Activated CD8-positive, alpha-beta memory T cell treated with anti-CD3 and anti-CD28 coated beads for 36 hours (primary cell): ENCODE measurements at regions not wholly inside any gene's neighbourhood (a gene's known extent, or its start where the extent isn't known, plus 50 kb on each side); places are given as distances from the start of the nearest gene placed in this dataset.
"Not testable (repeated sequence)": the region's sequence is repeated elsewhere in the genome, so short reads cannot be mapped to it uniquely, and the experiment has no call there.

Source experiments
- CTCF ChIA-PET: fragments of 350-600 bp; sonication (Branson Sonifier 250); formaldehyde crosslinking; loops from one replicate; lab custom pipeline; 2021; ENCODE audit warnings: antibody characterized with exemption; lab: Charles Lee
- POLR2A ChIA-PET: fragments of 350-600 bp; sonication (Branson Sonifier 250); formaldehyde crosslinking; loops from one replicate; lab custom pipeline; 2021; ENCODE audit warnings: antibody characterized with exemption; lab: Charles Lee

DNA sequence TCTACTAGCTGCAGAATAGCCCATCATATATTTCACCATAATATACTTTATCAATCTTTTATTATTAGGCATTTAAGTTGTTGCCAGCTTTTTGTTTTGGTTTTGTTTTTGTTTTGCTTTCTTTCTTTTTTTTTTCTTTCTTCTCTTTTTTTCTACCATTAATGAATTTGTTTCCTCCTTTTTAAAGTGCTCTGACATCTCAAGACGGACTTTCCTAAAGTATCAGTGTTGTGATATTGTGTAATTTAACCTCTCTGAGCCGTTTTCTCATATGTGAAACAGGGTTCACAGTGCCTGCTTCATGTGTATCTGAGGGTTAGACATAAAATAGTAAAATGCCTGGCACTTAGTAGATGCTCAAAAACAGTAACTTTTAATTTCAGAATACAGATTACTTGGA lies 109.5 kb upstream of the IL12A start:
- CTCF ChIA-PET = no interaction called here

DNA sequence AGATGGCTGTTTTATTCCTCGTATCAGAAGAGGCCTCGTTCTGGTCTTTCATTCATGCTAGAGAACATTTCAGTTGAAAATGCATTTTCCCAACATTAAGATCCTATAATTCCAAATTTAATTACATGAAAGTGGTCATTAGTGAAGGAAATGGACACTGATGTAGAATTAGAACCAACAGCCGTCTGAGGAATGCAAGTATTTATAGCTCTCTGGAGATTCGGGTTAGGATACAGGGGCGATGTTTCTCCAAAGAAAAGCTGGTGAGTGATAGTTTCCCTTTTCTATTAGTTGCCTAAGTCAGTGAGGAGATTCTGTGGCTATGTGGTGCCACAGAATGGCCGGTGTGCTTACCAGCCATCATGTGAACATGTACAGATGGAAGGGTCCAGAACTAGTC lies 109.0 kb upstream of the IL12A start:
- CTCF ChIA-PET = no interaction called here
- POLR2A ChIA-PET = no interaction called here

More for the DNA sequence above, 109.5 kb upstream of the IL12A start:
- POLR2A ChIA-PET = no interaction called here

DNA sequence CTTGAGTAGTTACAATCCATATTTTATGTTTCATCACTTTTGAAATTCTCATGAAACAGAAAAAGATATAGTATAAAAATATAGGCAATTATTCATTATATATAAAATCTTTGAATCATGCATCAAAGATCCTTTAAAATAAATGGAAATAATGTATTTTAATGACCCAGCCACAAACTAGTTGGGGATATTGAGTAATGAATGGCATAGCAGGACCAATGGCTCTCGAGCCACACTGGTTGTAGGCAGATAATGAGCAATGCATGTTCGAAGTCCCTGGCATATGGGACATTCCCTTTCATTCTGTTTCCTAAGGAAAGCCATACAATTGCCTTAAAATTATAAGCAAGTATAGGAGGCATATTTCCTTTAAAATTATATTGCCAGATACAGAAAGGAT lies 107.4 kb upstream of the IL12A start:
- ChIA-PET POLR2A (no interaction called here), CTCF (no interaction called here)

DNA sequence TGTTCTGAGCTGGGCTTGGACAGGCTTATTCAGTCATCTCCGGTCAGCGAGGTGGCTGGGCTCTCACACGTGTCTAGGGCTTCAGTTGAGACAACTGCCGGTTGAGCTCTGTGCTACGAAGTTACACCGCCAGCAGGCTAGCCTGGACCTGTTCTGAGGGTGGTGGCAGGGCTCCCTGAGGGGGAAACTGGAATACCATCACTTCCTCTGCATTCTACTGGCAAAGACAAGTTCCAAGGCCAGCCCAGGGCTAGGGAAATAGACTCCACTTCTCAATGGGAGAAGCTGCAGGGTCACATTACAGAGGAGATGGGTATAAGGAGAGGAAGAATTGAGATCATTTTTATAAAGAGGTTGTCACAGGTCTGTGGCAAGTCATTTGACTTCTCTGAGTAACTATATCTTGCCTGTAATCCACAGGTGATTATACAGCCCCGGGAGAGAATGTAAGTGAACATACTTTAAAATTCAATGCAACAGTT lies 106.8 kb upstream of the IL12A start:
- CTCF ChIA-PET = no interaction called here
- POLR2A ChIA-PET = no interaction called here

DNA sequence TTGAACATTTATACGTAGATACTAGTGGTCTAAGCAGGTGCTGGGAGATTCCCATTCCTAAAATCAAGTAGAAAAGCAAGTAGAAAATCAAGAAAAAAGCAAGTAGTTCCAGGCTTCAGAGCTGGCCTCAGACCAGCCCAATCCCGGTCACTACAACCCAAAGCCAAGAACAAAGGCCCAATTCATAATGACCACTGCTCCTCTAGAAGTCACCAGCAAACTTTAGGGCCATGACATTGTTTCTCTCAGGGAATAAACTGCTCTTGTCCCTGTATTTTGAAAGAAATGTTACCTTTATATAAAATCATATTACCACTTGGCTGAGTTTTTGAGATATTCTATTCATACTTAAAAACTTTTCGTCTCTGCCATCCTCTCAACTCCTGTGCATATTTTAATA lies 106.3 kb upstream of the IL12A start:
- ChIA-PET CTCF (no interaction called here), POLR2A (no interaction called here)

DNA sequence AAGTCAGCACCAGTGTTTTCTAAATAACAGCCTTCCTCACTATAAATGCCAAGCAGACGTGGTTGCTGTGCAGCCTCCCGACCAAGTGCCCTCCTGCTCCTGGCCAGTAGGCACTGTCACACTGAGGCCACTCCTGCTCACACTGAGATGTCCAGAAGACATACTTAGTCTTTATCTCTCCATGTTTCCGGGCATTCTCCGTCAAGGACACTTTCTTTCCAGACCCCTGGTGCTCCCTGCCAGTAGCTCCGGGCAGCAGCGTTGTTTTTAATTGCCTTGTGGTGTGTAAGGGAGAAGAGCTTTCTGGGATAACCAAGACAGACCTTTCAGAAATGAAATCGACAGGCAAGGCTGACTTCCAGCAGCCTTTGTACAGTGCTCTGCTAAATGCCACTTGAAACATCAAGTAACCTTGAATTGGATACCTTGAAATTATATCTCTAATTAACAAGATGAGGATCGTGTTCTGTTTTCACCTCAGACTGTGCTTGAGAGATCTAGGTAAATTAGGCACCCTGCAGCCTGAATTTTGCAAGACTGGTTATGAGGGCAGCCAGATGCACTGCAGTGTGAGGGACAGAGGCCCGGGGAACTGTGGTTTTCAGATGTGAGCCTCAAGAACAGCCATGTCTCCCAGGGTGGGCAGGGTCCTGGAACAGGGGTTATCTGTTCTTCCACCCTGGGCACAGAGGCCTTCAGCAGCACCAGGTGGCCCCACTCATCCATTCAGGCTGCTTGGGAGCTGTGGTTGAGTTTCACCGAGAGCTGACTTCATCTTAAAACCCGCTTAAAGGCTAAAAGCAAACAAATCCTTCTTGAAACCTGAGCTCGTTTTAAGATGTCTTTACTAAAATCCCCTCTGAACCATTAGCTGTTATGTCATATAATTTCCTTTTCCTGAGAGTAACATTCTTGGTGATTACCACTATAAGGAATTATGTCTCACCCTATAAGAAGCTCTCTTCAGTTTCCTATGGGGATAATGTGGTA lies 105.5 kb upstream of the IL12A start:
- ChIA-PET CTCF (interaction anchor here (2.1 kb wide), 1 partner anchor 123 kb away, joined by 7 read pairs; no protein-coding TSS in a partner anchor), POLR2A (no interaction called here)

DNA sequence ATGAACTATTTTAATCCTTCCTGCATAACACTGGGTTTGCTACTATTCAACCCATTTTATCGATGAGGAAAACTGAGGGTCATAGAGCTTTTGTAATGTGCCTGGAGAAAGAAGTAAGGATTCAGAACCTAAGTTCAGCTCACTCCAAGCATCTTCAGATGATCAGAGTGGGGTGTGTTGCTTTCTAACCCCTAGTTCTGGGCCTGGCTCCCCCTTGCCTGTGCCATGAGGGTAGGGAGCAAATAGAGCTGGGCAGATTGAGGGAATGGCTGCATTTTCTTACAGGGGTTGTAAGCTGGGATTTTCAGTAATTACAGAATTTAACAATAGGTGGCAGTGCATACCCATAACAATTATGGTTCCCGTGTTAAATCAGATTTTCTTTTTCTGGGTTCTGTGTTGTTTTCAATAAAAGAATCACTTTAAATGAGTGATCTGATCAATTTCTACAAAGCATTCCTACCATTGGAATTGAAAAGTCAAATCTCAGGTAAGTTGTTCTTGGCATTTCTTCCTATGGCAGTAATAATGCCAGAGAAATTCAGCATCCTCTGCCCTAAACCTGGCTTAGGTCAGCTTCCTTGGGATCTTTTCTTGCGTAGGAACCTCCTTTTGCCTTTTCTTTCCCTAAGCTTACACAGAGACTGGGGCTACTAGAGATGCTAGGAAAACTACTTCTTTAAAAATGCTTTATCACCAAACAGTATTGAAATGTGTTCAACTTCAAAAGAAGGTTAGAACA lies 103.8 kb upstream of the IL12A start:
- POLR2A ChIA-PET = no interaction called here
- CTCF ChIA-PET = interaction anchor here (0.8 to 2.1 kb wide), 3 partner anchors 104 to 529 kb away, joined by 3 to 7 read pairs (median 3); no protein-coding TSS in a partner anchor

DNA sequence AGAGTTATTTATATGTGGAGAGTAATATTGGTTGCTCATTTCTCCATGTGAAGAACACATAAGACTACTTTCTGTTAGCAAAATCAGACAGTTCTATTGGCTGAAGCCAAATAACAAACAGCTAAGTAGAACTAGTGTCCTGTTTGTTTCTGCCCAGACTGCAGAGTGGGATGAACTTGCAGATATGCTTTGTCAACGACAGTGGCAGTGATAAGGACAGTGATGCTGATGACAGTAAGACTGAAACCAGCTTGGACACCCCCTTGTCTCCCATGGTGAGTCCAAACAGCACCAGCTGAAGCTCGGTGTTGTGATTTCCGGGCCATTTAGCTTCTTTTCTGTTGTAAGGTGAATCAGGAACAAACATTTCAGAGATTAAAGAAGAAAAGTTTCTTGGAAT lies 102.6 kb upstream of the IL12A start:
- CTCF ChIA-PET = interaction anchor here (1.1 kb wide), 1 partner anchor 10 kb away, joined by 3 read pairs; no protein-coding TSS in a partner anchor
- POLR2A ChIA-PET = no interaction called here

DNA sequence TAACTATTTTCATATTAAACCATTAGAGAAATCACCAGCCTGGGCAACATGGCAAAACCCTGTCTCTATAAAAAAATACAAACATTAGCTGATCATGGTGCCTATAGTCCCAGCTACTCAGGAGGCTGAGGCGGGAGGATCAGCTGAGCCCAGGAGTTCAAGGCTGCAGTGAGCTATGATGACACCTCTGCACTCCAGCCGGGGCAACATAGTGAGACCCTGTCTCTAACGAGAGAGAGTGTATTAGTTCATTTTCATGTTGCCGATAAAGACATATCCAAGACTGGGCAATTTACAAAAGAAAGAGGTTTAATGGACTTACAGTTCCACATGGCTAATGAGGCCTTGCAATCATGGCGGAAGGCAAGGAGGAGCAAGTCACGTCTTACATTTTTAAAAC lies 102.1 kb upstream of the IL12A start:
- CTCF ChIA-PET = interaction anchor here (1.1 kb wide), 1 partner anchor 9 kb away, joined by 3 read pairs; no protein-coding TSS in a partner anchor
- POLR2A ChIA-PET = not testable (repeated sequence)

DNA sequence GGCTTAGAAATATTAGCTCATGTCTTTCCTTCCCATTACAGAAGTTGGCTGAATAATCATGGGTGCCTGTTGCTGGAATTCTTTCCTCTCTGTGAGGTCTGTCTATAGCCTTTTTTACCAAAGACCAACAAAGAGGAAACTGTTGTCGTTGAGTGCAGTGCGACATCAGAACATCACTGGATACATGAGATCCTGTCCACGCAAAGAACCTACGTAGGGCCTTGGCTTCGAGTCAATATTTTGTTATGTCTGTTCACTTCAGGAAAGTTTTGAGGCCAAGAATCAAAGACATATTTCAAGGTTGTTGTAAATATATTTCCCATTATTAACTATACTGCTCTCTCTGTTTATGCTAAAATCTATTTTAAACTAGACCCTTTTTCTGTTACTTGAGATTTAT lies 101.5 kb upstream of the IL12A start:
- ChIA-PET POLR2A (no interaction called here), CTCF (no interaction called here)

DNA sequence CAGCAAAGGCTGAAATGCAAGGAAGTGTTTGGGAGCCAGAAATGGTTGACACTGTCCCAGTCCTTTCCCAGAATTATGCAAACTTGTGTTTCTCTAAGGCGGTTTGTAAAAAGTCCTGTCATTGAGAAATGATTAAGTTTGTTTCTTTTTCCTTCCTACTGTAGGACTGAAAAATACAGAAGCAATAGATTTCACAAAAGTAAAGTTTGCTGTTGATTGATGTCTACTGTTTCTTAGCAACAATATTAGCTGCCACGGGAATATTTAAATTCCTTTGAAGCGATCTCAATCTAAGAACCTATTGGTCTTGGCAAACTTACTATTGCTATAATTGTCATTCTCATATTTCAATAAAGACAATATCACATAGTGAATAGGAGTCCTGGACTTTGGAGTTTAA lies 100.7 kb upstream of the IL12A start:
- POLR2A ChIA-PET = no interaction called here
- CTCF ChIA-PET = no interaction called here

DNA sequence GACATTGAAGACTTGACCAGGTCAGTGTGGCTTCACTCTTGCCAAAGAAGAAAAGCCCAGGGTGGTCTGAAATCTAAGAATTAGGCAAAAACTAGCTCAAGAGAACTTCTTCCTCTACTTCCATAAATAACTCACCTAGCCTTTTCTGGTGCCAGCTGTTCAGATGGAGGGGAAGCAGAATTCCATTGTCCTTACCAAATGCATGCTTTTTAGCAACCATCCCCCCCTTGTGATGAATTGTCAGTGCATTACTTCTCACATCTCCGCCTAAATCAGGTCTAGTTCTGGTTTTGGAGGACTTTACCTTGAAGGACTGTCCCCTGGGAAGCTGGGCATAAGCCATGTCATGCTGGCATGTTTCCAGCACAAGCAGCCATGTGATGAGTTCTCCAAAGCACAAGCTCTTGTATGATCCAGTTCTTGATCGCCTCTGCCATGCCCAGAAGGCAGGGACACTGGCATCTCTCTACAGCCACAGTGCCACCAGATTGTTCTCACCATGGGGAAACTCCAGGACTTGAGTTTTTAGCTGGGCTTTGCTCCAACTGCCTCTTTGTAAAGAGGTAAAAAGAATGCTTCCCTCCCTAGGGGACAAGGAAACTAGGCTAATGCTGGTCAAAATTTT lies 96.4 kb upstream of the IL12A start:
- ChIA-PET CTCF (no interaction called here), POLR2A (no interaction called here)

DNA sequence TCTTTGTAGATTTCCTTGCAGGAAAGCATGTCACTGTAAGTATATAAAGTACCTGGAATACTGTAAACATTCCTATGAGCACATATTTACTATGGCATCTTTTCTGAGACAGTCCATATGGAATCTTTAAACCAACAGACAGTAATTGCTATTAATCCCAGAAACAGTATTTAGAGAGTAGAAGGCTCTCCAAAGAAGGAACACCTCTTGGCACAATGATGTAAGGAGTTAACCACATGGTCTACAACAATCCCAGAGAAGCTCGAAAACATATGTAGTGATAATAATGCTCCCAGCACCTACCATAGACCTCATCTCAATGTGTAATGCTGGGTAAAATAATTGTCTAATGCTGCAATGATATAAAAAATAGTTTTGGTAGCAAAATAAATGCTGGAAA lies 95.8 kb upstream of the IL12A start:
- POLR2A ChIA-PET = no interaction called here

DNA sequence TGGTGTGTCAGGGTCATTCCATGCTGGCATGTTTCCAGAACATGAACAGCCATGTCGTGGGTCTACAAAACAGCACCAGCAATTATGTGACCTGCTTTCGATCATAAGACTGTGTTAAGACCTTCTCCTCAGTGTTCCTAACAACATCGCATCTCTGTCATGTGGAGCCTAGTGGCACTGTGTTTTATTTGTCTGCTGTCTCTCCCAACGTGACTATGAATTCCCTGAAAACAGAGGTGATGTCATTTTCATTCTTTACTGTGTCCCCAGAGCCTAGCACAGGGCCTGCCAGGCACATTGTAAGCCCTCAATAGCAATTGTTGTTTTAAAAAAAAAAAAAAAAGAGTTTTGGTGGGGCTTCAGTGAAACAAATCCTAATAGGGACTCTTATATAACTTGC lies 94.2 kb upstream of the IL12A start:
- CTCF ChIA-PET = no interaction called here
- POLR2A ChIA-PET = no interaction called here

More for the DNA sequence above, 95.8 kb upstream of the IL12A start:
- CTCF ChIA-PET = no interaction called here

DNA sequence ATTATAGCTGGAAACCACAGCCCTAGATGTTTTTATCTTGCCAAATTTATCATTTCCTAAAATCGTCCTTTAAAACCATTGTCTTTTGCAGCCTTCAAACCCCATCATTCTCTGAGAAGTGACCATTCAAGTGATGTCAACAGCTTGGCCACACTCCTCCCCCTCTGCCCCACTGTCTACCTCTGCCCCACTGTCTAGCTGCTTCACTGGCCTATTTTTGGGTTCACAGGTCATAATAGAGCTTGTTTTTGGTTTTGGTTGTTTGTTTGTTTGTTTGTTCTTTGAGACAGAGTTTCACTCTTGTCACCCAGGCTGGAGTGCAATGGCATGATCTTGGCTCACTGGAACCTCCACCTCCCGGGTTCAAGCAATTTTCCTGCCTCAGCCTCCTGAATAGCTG lies 93.2 kb upstream of the IL12A start:
- CTCF ChIA-PET = interaction anchor here (1.0 kb wide), 1 partner anchor 10 kb away, joined by 3 read pairs; no protein-coding TSS in a partner anchor
- POLR2A ChIA-PET = no interaction called here

DNA sequence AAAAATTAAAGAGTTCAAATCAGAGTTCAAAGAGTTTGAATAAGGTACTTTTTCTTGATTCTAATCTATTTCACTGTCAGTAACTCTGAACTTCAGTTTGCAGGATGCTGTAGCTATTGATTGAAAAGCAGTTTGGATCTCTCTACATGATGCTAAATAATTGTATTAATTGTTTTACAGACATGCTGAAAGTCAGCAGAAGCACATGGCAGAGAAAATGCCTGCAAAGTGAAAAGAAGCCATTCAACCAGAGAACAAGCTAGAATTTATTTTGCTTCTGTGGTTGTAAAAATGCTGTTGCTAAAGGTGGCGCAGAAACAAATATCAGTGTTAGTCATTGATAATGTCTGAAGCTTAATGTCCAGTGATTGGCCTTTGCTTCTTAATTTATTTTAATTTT lies 92.1 kb upstream of the IL12A start:
- CTCF ChIA-PET = no interaction called here
- POLR2A ChIA-PET = no interaction called here

DNA sequence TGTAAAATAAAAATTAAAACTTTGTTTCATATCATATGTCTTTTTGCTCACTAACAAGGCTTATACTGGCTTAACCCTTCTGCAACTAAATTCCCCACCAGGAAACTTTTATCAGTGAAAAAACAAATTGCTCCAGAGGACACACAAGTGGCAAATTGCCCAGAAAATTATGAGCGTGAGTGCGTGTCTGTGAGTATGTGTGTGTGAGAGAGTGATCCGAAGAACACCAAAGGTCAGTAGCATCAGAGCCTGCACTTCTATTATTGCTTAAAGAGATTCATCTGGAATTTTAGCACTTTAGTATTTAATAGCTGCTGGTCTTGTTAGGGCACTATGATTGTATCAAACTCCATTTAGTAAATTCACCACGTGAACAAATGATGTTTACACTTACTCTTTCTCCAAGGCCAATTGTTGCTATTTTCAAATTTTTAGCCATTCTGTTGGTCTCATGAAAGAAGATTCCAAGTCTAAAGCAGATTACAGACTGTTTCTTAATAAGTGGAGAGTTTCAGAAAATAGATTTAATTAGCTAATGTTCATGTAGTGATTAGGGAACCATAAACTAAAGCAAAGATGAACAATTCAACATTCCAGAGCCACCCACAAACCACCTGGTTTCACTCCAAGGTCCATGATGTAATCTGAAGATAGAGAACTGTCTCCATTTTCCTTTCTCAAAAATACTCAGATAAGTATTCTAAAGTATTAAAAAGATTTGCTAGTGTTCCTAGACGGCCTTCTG lies 91.1 kb upstream of the IL12A start:
- CTCF ChIA-PET = no interaction called here
- POLR2A ChIA-PET = no interaction called here

DNA sequence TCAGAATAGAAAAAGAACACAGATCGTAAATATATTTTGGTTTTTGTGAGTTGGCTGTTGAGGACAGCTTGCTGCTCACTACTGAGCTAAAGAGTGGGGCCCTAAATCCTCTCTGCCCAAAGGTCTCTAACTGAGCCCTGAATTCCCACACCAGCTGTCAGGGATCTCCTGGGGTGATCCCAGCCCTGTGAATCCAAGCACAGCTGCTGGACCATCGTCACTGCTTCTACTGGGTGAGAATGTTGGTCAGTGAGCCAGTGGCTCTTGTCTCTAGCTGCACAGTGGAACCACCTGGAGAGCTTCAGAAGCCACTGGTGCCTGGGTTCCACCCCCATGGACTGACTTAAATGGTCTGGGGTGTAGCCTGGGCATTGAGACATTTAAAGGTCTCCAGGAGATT lies 90.5 kb upstream of the IL12A start:
- POLR2A ChIA-PET = no interaction called here
- CTCF ChIA-PET = no interaction called here

DNA sequence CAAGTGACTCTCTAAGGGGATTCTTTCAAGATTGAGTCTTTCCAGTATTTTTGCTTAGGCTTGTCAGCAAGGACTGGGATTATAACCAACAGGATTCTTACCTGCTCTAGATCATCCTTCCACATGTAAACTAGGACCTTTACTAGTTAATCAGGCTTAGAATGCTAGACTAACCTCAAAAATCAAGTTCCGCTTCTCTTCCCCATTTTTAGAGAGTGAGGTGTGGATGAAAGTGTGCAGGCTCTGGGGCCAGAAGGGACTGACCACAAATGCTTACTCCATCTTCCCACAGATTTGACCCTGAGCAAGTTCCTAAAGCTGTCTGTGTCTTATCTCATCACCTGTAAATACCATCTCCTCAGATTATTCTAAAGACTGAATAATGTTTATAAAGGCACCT lies 89.5 kb upstream of the IL12A start:
- CTCF ChIA-PET = no interaction called here
- POLR2A ChIA-PET = no interaction called here
